Endodermal cell (in vitro differentiated cells): ENCODE measurements at regions not wholly inside any gene's neighbourhood (a gene's known extent, or its start where the extent isn't known, plus 50 kb on each side); places are given as distances from the start of the nearest gene placed in this dataset.

Experiments used
- DNase-seq: peaks from one replicate; pipeline ENCODE4 v3.0.0-alpha.2; 2017
- H3K27ac ChIP-seq: 2 replicates; pipeline ENCODE4 v1.5.1; 2013; ENCODE audit warnings: mild to moderate bottlenecking, low read depth, low read length, moderate library complexity
- H3K27me3 ChIP-seq: 2 replicates; pipeline ENCODE4 v1.6.1; 2013; ENCODE audit warnings: mild to moderate bottlenecking, low read length, moderate library complexity; ENCODE audit not compliant: insufficient read depth, control insufficient read depth, poor library complexity, severe bottlenecking
- H3K36me3 ChIP-seq: 2 replicates; pipeline ENCODE4 v1.7.0; 2013; ENCODE audit warnings: mild to moderate bottlenecking, low read length, moderate library complexity; ENCODE audit not compliant: control insufficient read depth, insufficient read depth
- H3K4me1 ChIP-seq: one replicate; pipeline ENCODE4 v1.7.0; 2013; ENCODE audit warnings: low read length; ENCODE audit not compliant: control insufficient read depth, insufficient read depth
- H3K4me3 ChIP-seq: 2 replicates; pipeline ENCODE4 v1.5.1; 2013; ENCODE audit warnings: mild to moderate bottlenecking, low read length, moderate library complexity
- H3K9ac ChIP-seq: 2 replicates; pipeline ENCODE4 v1.6.1; 2013; ENCODE audit warnings: mild to moderate bottlenecking, low read length, moderate library complexity; ENCODE audit not compliant: poor library complexity, severe bottlenecking; ENCODE audit errors: extremely low read depth
- H3K9me3 ChIP-seq: 2 replicates; pipeline ENCODE4 v1.6.1; 2013; ENCODE audit warnings: mild to moderate bottlenecking, low read length, moderate library complexity; ENCODE audit not compliant: control insufficient read depth
- H3K27ac Mint-ChIP-seq: 2 replicates; pipeline ENCODE4 v1.8.0; 2020; ENCODE audit warnings: mixed read lengths
- H3K27me3 Mint-ChIP-seq: 2 replicates; pipeline ENCODE4 v1.8.0; 2021; ENCODE audit warnings: mild to moderate bottlenecking, mixed read lengths; ENCODE audit not compliant: insufficient read depth
- H3K36me3 Mint-ChIP-seq: 2 replicates; pipeline ENCODE4 v1.8.0; 2020; ENCODE audit warnings: low read depth, mixed read lengths
- H3K4me1 Mint-ChIP-seq: 2 replicates; pipeline ENCODE4 v1.8.0; 2020; ENCODE audit warnings: mixed read lengths
- H3K4me3 Mint-ChIP-seq: 2 replicates; pipeline ENCODE4 v1.8.0; 2020; ENCODE audit warnings: mild to moderate bottlenecking, moderate library complexity, mixed read lengths
- H3K9me3 Mint-ChIP-seq: 2 replicates; pipeline ENCODE4 v1.8.0; 2020; ENCODE audit warnings: mild to moderate bottlenecking, mixed read lengths
- WGBS, 2 experiments: methylation state at CpG; one replicate each; pipeline versions ENCODE4 v1.1.5 to v1.1.7; 2013; ENCODE audit warnings: missing lambda C conversion rate in 2 of 2, mixed read lengths in 1 of 2; ENCODE audit not compliant: insufficient coverage in 1 of 2, insufficient read length in 1 of 2; 5-methylcytosine and 5-hydroxymethylcytosine counted together
- TF ChIP-seq, protein P1 (sequence below): fragments of 200-600 bp; sonication (generic); conservative IDR thresholded peaks from 2 replicates; pipeline ENCODE4 v1.5.0; 2021; ENCODE audit warnings: antibody characterized with exemption, mild to moderate bottlenecking

DNA sequence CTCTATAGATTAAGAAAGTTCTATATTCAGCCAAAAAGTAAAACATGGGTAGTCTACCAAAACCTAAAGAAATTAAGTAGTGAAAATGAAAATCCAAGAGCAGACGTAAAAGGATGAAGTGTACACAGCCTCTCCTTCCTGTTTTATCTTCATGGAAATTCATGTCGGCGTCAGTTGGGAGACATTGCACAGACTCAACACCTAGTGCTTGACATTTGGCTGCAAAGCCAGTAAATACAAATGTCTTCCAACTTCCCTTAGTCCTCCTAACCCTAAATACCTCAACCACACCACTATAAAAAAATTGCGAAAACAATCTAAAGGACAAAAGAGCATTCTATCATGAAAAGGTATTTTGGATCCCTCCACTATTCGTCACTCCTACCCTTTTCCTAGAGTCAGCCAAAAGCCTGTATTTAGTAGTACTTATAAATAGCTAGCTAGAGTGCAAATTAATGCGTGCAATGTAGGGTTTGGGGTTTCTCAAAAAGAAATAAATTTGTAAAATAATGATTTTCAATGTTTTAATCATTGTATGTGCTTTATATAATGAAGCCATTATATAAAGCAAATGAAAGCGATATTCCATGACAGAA is 56.4 kb upstream of the TRPC4 start:
- H3K9ac ChIP-seq: no peak overlapping the region
- H3K27ac Mint-ChIP-seq: no peak overlapping the region

DNA sequence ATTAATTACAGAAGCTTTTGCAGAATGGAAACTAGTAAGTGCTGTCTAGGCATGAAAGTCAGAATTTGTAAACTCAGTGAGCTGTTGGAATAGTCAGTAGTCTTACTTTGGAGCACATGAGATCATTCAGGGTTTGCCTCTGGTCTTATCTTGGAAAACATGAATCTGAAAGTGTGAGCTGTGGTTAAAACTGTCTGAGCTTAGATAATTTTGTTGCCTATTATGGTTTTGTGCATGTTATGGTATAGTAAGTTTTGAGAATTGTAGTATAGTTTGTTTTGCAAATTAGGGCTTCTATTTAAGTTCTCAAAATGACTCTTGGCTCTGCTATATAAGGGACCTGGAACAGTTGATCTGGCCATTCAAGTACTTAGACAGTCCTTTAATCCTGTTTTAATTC is 53.7 kb upstream of the TRPC4 start:
- Histone ChIP-seq H3K4me1 (peaks cover 2% of the 10 kb centered on the region), H3K9ac (no peak overlapping the region), H3K27ac (no peak overlapping the region), H3K4me3 (no peak overlapping the region), H3K36me3 (no peaks in the 10 kb centered on the region), H3K27me3 (no peaks in the 10 kb centered on the region), H3K9me3 (no peaks in the 10 kb centered on the region)
- TF ChIP-seq, protein P1, sequence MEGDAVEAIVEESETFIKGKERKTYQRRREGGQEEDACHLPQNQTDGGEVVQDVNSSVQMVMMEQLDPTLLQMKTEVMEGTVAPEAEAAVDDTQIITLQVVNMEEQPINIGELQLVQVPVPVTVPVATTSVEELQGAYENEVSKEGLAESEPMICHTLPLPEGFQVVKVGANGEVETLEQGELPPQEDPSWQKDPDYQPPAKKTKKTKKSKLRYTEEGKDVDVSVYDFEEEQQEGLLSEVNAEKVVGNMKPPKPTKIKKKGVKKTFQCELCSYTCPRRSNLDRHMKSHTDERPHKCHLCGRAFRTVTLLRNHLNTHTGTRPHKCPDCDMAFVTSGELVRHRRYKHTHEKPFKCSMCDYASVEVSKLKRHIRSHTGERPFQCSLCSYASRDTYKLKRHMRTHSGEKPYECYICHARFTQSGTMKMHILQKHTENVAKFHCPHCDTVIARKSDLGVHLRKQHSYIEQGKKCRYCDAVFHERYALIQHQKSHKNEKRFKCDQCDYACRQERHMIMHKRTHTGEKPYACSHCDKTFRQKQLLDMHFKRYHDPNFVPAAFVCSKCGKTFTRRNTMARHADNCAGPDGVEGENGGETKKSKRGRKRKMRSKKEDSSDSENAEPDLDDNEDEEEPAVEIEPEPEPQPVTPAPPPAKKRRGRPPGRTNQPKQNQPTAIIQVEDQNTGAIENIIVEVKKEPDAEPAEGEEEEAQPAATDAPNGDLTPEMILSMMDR: no peak
- Mint-ChIP-seq H3K4me3 (no peak overlapping the region), H3K27me3 (no peaks in the 10 kb centered on the region), H3K9me3 (no peaks in the 10 kb centered on the region), H3K27ac (no peak overlapping the region), H3K36me3 (no peaks in the 10 kb centered on the region), H3K4me1 (peaks cover 12% of the 10 kb centered on the region)
- no peak for DNase-seq

More for the DNA sequence above, 56.4 kb upstream of the TRPC4 start:
- H3K36me3 ChIP-seq: no peaks in the 10 kb centered on the region
- no peaks in the 10 kb centered on the region for H3K27me3 ChIP-seq
- TF ChIP-seq, protein P1: no peak
- no peak overlapping the region for H3K27ac ChIP-seq
- H3K4me3 Mint-ChIP-seq: no peak overlapping the region
- 90 to 95% methylated on average over 4 to 6 of the region's 7 CpGs for WGBS, 2 experiments
- no peak for DNase-seq
- H3K36me3 Mint-ChIP-seq: no peaks in the 10 kb centered on the region
- H3K27me3 Mint-ChIP-seq: no peaks in the 10 kb centered on the region
- H3K4me1 ChIP-seq: no peaks in the 10 kb centered on the region
- no peak overlapping the region for H3K4me3 ChIP-seq
- no peaks in the 10 kb centered on the region for H3K9me3 Mint-ChIP-seq
- no peaks in the 10 kb centered on the region for H3K9me3 ChIP-seq
- H3K4me1 Mint-ChIP-seq: peaks cover 2% of the 10 kb centered on the region

DNA sequence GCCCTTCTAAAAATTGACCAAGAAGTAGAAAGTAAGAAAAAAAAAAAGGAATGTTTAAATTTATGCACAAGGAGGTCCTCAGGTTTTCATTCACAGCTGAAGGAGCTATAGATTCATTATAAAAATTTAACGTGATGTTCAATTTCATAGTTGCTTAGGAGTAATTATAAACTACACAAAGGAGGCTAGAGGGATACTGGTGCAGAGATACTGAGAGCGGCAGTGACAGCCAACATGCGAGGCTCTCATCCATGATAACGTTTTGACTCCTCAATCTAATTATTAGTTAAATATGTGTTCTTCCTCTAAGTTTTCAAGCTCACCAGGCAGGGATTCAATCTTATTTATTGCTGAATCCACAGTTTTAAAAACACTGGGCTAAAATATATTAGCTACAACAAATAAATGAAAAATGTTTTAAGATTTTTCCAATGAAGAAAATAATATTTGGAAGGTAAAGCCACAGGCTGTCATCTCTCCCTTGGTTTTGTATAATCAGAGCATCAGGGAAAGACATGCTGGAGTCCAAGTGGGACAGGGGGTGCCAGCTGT is 49.8 kb upstream of the TRPC4 start:
- no peaks in the 10 kb centered on the region for H3K27me3 Mint-ChIP-seq
- peaks cover 5% of the 10 kb centered on the region for H3K4me1 ChIP-seq
- no peaks in the 10 kb centered on the region for H3K27me3 ChIP-seq
- no peaks in the 10 kb centered on the region for H3K36me3 ChIP-seq
- H3K4me3 Mint-ChIP-seq: no peak overlapping the region
- no peak overlapping the region for H3K4me3 ChIP-seq
- peaks cover 21% of the 10 kb centered on the region for H3K9me3 ChIP-seq
- H3K36me3 Mint-ChIP-seq: no peaks in the 10 kb centered on the region
- H3K9me3 Mint-ChIP-seq: peaks cover 13% of the 10 kb centered on the region
- H3K27ac Mint-ChIP-seq: no peak overlapping the region
- H3K4me1 Mint-ChIP-seq: peaks cover 20% of the 10 kb centered on the region
- no peak overlapping the region for H3K9ac ChIP-seq
- DNase-seq: no peak
- no peak overlapping the region for H3K27ac ChIP-seq
- 85 to 100% methylated on average over 2 to 4 of the region's 4 CpGs for WGBS, 2 experiments
- TF ChIP-seq, protein P1: no peak
